Endothelial cell of umbilical vein (primary cell): ENCODE measurements at regions not wholly inside any gene's neighbourhood (a gene's known extent, or its start where the extent isn't known, plus 50 kb on each side); places are given as distances from the start of the nearest gene placed in this dataset.

ENCODE experiments used
- BruUV-seq: library from RNA; stranded (reverse); fragments of 400-500 nt; replicated peaks from 2 replicates; lab custom pipeline; 2021; lab: Mats Ljungman, UMichigan
- CTCF ChIA-PET: fragments of 300-600, 350-600 bp; sonication (Branson Sonifier 250); formaldehyde crosslinking; loops from one replicate; lab custom pipeline; 2021; ENCODE audit warnings: antibody characterized with exemption, inconsistent platforms; lab: Charles Lee
- POLR2A ChIA-PET: fragments of 300-600, 350-600 bp; sonication (Branson Sonifier 250); formaldehyde crosslinking; loops from one replicate; lab custom pipeline; 2021; ENCODE audit warnings: antibody characterized with exemption, inconsistent platforms; lab: Charles Lee
- DNase-seq: peaks from one replicate; pipeline ENCODE4 v3.0.0-alpha.2; 2011; ENCODE audit warnings: low read depth, low spot score
- FAIRE-seq: peaks from 2 replicates; lab custom pipeline; 2011; peaks lifted over from hg19 to GRCh38; lab: Jason Lieb, UNC
- H2AFZ ChIP-seq: 2 replicates; pipeline ENCODE4 v1.6.0; 2012; ENCODE audit warnings: low read depth, low read length, control low read depth, inconsistent platforms
- H3K27ac ChIP-seq: 2 replicates; pipeline ENCODE4 v1.5.1; 2011; ENCODE audit warnings: low read depth, mild to moderate bottlenecking, control low read depth, low read length, moderate library complexity; ENCODE audit not compliant: insufficient read depth
- H3K27me3 ChIP-seq, 2 experiments: 2 replicates each; pipeline versions ENCODE4 v1.6.0 to v1.6.1; 2011; ENCODE audit warnings: low read length in 2 of 2, mixed read lengths in 1 of 2; ENCODE audit not compliant: control insufficient read depth in 2 of 2, insufficient read depth in 2 of 2
- H3K36me3 ChIP-seq, 2 experiments: 2 replicates in 1 of 2; 3 replicates in 1 of 2; pipeline ENCODE4 v1.5.1; 2011; ENCODE audit warnings: low read length in 2 of 2, mild to moderate bottlenecking in 1 of 2, moderate library complexity in 1 of 2; ENCODE audit not compliant: control insufficient read depth in 2 of 2, insufficient read depth in 2 of 2; ENCODE audit errors: extremely low read depth in 1 of 2
- H3K4me1 ChIP-seq: 3 replicates; pipeline ENCODE4 v1.5.1; 2011; ENCODE audit warnings: mild to moderate bottlenecking, low read length; ENCODE audit not compliant: control insufficient read depth, insufficient read depth; ENCODE audit errors: extremely low read depth
- H3K4me2 ChIP-seq: 2 replicates; pipeline ENCODE4 v1.6.1; 2011; ENCODE audit warnings: low read length, control low read depth, mixed read lengths; ENCODE audit not compliant: insufficient read depth
- H3K4me3 ChIP-seq, 3 experiments: fragments of 200-600 bp in 1 of 3; sonication (generic), shearing (Covaris generic) in 1 of 3; replicated peaks in 1 of 3; 2 replicates each; pipeline ENCODE4 v1.5.1; 2011 to 2016; ENCODE audit warnings: control low read depth in 3 of 3, low read length in 3 of 3, mild to moderate bottlenecking in 2 of 3, inconsistent platforms in 1 of 3, low read depth in 1 of 3, moderate library complexity in 1 of 3; ENCODE audit not compliant: insufficient read depth in 1 of 3
- H3K79me2 ChIP-seq: 2 replicates; pipeline ENCODE4 v1.6.0; 2012; ENCODE audit warnings: low read length, inconsistent platforms; ENCODE audit not compliant: control insufficient read depth, insufficient read depth
- H3K9ac ChIP-seq: replicated peaks from 2 replicates; pipeline ENCODE3; 2011; ENCODE audit warnings: low read length, control low read depth; ENCODE audit not compliant: insufficient read depth; ENCODE audit errors: extremely low read depth
- H3K9me1 ChIP-seq: replicated peaks from 3 replicates; pipeline ENCODE4 v1.6.0; 2011; ENCODE audit warnings: mild to moderate bottlenecking, low read length; ENCODE audit not compliant: control insufficient read depth, insufficient read depth; ENCODE audit errors: extremely low read depth
- H3K9me3 ChIP-seq: replicated peaks from 2 replicates; pipeline ENCODE4 v1.5.1; 2012; ENCODE audit warnings: low read length, inconsistent platforms; ENCODE audit not compliant: control insufficient read depth, insufficient read depth
- H4K20me1 ChIP-seq: replicated peaks from 2 replicates; pipeline ENCODE3; 2011; ENCODE audit warnings: mild to moderate bottlenecking, low read length; ENCODE audit not compliant: control insufficient read depth, insufficient read depth; ENCODE audit errors: extremely low read depth
- EZH2 ChIP-seq: IDR thresholded peaks from 2 replicates; pipeline ENCODE4 v1.6.1; 2012; ENCODE audit warnings: borderline replicate concordance, low read depth, mild to moderate bottlenecking, moderate library complexity, low read length, inconsistent platforms; ENCODE audit not compliant: severe bottlenecking
- FOS ChIP-seq: IDR thresholded peaks from 2 replicates; pipeline ENCODE4 v1.6.1; 2011; ENCODE audit warnings: mild to moderate bottlenecking, low read length, moderate library complexity, borderline replicate concordance; ENCODE audit not compliant: insufficient read depth
- GATA2 ChIP-seq: IDR thresholded peaks from 2 replicates; pipeline ENCODE4 v1.7.0; 2011; ENCODE audit warnings: low read depth, mild to moderate bottlenecking, moderate library complexity, mixed read lengths, low read length; ENCODE audit not compliant: insufficient read length, insufficient read depth
- JUN ChIP-seq: IDR thresholded peaks from 2 replicates; pipeline ENCODE4 v1.6.1; 2011; ENCODE audit warnings: borderline replicate concordance, low read depth; ENCODE audit not compliant: insufficient read length, insufficient read depth
- MYC ChIP-seq: IDR thresholded peaks from one replicate; pipeline ENCODE4 v1.6.1; 2011; ENCODE audit warnings: mild to moderate bottlenecking, low read depth, low read length
- POLR2A ChIP-seq: IDR thresholded peaks from 2 replicates; pipeline ENCODE4 v1.6.1; 2012; ENCODE audit warnings: low read depth, mild to moderate bottlenecking, control low read depth, low read length
- POLR2AphosphoS5 ChIP-seq: IDR thresholded peaks from 2 replicates; pipeline ENCODE4 v1.6.1; 2012; ENCODE audit warnings: low read depth, mild to moderate bottlenecking, control low read depth, low read length, moderate library complexity; ENCODE audit not compliant: insufficient read depth
- dilution Hi-C: fragments of 300-500 bp; cut with MboI; formaldehyde crosslinking; loops from one replicate; pipeline ENCODE4 v1.15.0; 2019; ENCODE audit warnings: low sequenced_read_pairs; ENCODE audit not compliant: extremely low pct_ligation_motif_present
- intact Hi-C: fragments of 100-400 bp; cut with micrococcal nuclease; formaldehyde crosslinking; loops from one replicate; pipeline ENCODE4 v1.10.0; 2022
- TF ChIP-seq, protein P1 (sequence below), 2 donors: IDR thresholded peaks; 1 replicate in 1 of 2; 2 replicates in 1 of 2; pipeline ENCODE4 v1.5.1; 2011; ENCODE audit warnings: low read length in 2 of 2, mild to moderate bottlenecking in 2 of 2, moderate library complexity in 2 of 2, control low read depth in 1 of 2, inconsistent platforms in 1 of 2, low read depth in 1 of 2; ENCODE audit not compliant: insufficient read depth in 1 of 2; ENCODE audit errors: extremely low read depth in 1 of 2
- TF ChIP-seq, protein P2 (sequence below): IDR thresholded peaks from 2 replicates; pipeline ENCODE4 v1.6.1; 2011; ENCODE audit not compliant: insufficient read depth, insufficient read length

DNA sequence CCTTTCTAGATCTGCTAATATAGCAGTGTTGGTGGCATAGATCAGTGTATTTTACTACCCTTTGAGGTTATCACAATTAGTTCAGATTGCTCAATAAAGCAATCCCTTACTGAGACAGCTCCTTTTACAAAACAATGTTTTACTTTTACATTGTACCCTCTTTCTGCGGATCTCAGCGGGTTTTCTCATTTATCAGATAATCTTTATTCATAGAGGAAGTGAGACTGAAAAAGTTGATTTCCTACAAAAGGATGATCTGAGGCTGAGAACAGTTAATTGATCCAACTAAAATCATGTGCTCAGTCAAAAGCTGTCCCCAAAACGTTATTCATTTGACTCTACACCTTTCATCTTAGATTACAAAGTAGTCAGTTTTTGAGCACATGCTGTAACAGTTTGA, 2319.9 kb downstream of the LRRC4C start:
- Histone ChIP-seq H3K79me2 (no peaks in the 10 kb centered on the region), H3K9me3 (peaks cover 4% of the 10 kb centered on the region), H3K9ac (no peak overlapping the region), H3K4me2 (no peak overlapping the region), H3K4me1 (no peaks in the 10 kb centered on the region), H3K27ac (no peak overlapping the region), H3K4me3 (no peak overlapping the region), H4K20me1 (no peaks in the 10 kb centered on the region), H3K27me3 (no peaks in the 10 kb centered on the region), H3K9me1 (no peaks in the 10 kb centered on the region), H2AFZ (no peak overlapping the region), H3K36me3 (no peaks in the 10 kb centered on the region)
- DNase-seq, result no peak
- dilution Hi-C loops, result no loop called here
- intact Hi-C loops, result no loop called here
- FAIRE-seq, result no peak
- ChIA-PET POLR2A (no interaction called here), CTCF (no interaction called here)
- no TSS peak for BruUV-seq
- TF ChIP-seq MYC (no peak), GATA2 (no peak), FOS (no peak), POLR2AphosphoS5 (no peak), JUN (no peak), POLR2A (no peak)

DNA sequence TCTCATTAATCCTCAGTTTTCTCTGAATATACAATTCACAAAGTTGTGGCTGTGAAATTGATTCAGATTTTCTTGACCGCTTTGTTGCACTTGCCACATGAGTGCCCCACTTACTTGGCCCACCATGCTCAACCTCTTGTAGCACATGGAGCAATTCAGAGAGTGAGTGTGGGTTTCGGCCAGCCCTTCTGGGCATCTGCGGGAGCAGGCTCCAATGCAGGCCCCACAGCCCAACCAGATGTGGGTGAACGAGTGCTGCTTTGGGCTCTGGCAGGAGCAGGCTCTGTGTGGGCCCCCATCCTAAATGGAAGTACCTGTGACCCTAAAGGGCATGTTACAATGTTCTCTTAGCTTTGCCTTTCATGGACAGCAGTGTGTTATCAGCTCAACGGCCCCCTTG, 2338.6 kb downstream of the LRRC4C start:
- Histone ChIP-seq H3K79me2 (no peaks in the 10 kb centered on the region), H3K9ac (no peak overlapping the region), H3K36me3 (no peaks in the 10 kb centered on the region), H3K4me3 (no peak overlapping the region), H3K4me2 (no peak overlapping the region), H3K9me1 (no peaks in the 10 kb centered on the region), H3K27me3 (no peaks in the 10 kb centered on the region), H3K4me1 (no peaks in the 10 kb centered on the region), H2AFZ (no peak overlapping the region), H3K9me3 (no peaks in the 10 kb centered on the region), H3K27ac (no peak overlapping the region), H4K20me1 (no peaks in the 10 kb centered on the region)
- dilution Hi-C loops (no loop called here), intact Hi-C loops (no loop called here)
- BruUV-seq, result no TSS peak
- ChIA-PET POLR2A (no interaction called here), CTCF (no interaction called here)
- DNase-seq, result no peak
- FAIRE-seq, result no peak
- TF ChIP-seq POLR2AphosphoS5 (no peak), MYC (no peak), GATA2 (no peak), FOS (no peak), EZH2 (no peak), POLR2A (no peak), JUN (no peak)
- TF ChIP-seq, protein P1, sequence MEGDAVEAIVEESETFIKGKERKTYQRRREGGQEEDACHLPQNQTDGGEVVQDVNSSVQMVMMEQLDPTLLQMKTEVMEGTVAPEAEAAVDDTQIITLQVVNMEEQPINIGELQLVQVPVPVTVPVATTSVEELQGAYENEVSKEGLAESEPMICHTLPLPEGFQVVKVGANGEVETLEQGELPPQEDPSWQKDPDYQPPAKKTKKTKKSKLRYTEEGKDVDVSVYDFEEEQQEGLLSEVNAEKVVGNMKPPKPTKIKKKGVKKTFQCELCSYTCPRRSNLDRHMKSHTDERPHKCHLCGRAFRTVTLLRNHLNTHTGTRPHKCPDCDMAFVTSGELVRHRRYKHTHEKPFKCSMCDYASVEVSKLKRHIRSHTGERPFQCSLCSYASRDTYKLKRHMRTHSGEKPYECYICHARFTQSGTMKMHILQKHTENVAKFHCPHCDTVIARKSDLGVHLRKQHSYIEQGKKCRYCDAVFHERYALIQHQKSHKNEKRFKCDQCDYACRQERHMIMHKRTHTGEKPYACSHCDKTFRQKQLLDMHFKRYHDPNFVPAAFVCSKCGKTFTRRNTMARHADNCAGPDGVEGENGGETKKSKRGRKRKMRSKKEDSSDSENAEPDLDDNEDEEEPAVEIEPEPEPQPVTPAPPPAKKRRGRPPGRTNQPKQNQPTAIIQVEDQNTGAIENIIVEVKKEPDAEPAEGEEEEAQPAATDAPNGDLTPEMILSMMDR (IDR thresholded peaks at IDR 0.05; ENCODE audit: extremely low read depth in 1 of 2, insufficient read depth in 1 of 2, low read depth in 1 of 2, low read length in 2 of 2), result no peak
- TF ChIP-seq, protein P2, sequence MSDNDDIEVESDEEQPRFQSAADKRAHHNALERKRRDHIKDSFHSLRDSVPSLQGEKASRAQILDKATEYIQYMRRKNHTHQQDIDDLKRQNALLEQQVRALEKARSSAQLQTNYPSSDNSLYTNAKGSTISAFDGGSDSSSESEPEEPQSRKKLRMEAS, result no peak
